GM18951 (cell line): ENCODE measurements at regions not wholly inside any gene's neighbourhood (a gene's known extent, or its start where the extent isn't known, plus 50 kb on each side); places are given as distances from the start of the nearest gene placed in this dataset.

Source experiments
- POLR2A ChIP-seq: IDR thresholded peaks from 4 replicates; pipeline ENCODE4 v1.6.1; 2011; ENCODE audit warnings: mild to moderate bottlenecking; ENCODE audit not compliant: insufficient read length, insufficient read depth; ENCODE audit errors: extremely low read depth
- in situ Hi-C: fragments of 300-500 bp; cut with MboI; formaldehyde crosslinking; loops from one replicate; pipeline ENCODE4 v1.12.0; 2022; ENCODE audit warnings: low sequenced_read_pairs, mixed read lengths, inconsistent platforms; ENCODE audit not compliant: unreplicated experiment

- in situ Hi-C loops, result no loop called here
- no peak for TF ChIP-seq POLR2A
Observed at GRCh38 chr10:36281831-36282331, 639.8 kb upstream of the FZD8 start.

GRCh38 chr10:36280890-36281499, 638.9 kb upstream of the FZD8 start:
- in situ Hi-C loops, result no loop called here
- TF ChIP-seq POLR2A, result no peak

GRCh38 chr10:36280321-36280741, 638.2 kb upstream of the FZD8 start:
- in situ Hi-C loops, result no loop called here
- no peak for TF ChIP-seq POLR2A

GRCh38 chr10:36278176-36278575, 636.1 kb upstream of the FZD8 start:
- TF ChIP-seq POLR2A, result no peak
- in situ Hi-C loops, result no loop called here

GRCh38 chr10:36277459-36277858, 635.4 kb upstream of the FZD8 start:
- no peak for TF ChIP-seq POLR2A
- in situ Hi-C loops, result no loop called here

GRCh38 chr10:36271627-36272340, 629.7 kb upstream of the FZD8 start:
- no peak for TF ChIP-seq POLR2A
- in situ Hi-C loops, result no loop called here

GRCh38 chr10:36269222-36269621, 627.1 kb upstream of the FZD8 start:
- TF ChIP-seq POLR2A, result no peak
- in situ Hi-C loops, result no loop called here

- no peak for TF ChIP-seq POLR2A
- in situ Hi-C loops, result no loop called here
Observed at GRCh38 chr10:36266923-36267322, 624.8 kb upstream of the FZD8 start.

GRCh38 chr10:36265741-36266140, 623.6 kb upstream of the FZD8 start:
- no peak for TF ChIP-seq POLR2A
- in situ Hi-C loops, result no loop called here

GRCh38 chr10:36263871-36264270, 621.8 kb upstream of the FZD8 start:
- in situ Hi-C loops, result no loop called here

GRCh38 chr10:36256948-36257356, 614.9 kb upstream of the FZD8 start:
- in situ Hi-C loops, result no loop called here
- TF ChIP-seq POLR2A, result no peak

More at GRCh38 chr10:36263871-36264270, 621.8 kb upstream of the FZD8 start:
- TF ChIP-seq POLR2A, result no peak

- in situ Hi-C loops, result no loop called here
- no peak for TF ChIP-seq POLR2A
Observed at GRCh38 chr10:36256166-36256565, 614.1 kb upstream of the FZD8 start.

GRCh38 chr10:36254199-36254598, 612.1 kb upstream of the FZD8 start:
- in situ Hi-C loops, result no loop called here
- TF ChIP-seq POLR2A, result no peak

GRCh38 chr10:36253731-36254130, 611.6 kb upstream of the FZD8 start:
- no peak for TF ChIP-seq POLR2A

More at GRCh38 chr10:36253731-36254130, 611.6 kb upstream of the FZD8 start:
- in situ Hi-C loops, result no loop called here
